NCI-H2081 treated with DMSO at 0.1 percent for 48 hours (cell line): ENCODE measurements at regions not wholly inside any gene's neighbourhood (a gene's known extent, or its start where the extent isn't known, plus 50 kb on each side); places are given as distances from the start of the nearest gene placed in this dataset.
"Not testable (repeated sequence)": the region's sequence is repeated elsewhere in the genome, so short reads cannot be mapped to it uniquely, and the experiment has no call there.

ENCODE experiments used
- DNase-seq: peaks from one replicate; lab custom pipeline; 2025; lab: John Stamatoyannopoulos, UW

DNA sequence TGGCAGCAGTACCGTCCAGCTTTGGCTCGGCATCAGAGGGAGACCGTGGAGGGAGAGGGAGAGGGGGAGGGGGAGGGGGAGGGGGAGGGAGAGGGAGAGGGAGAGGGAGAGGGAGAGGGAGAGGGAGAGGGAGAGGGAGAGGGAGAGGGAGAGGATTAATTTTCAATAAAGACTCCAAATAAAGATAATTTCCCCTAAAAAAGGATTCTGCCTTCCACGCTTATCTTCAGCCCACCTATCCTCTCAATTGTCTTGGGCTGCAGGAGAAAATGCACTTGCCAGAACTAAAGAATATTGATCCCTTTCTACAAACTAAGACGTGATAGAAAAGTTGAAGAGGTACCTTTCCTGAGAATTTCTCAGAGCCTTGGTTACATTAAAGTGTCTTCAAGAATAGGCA, 206.9 kb upstream of the CBLB start:
- DNase-seq: not testable (repeated sequence)

- no peak for DNase-seq
Measured at GRCh38 chr3:106078635-106079034, 209.8 kb upstream of the CBLB start.

- DNase-seq: no peak
Measured at GRCh38 chr3:106082616-106083015, 213.8 kb upstream of the CBLB start.

DNA sequence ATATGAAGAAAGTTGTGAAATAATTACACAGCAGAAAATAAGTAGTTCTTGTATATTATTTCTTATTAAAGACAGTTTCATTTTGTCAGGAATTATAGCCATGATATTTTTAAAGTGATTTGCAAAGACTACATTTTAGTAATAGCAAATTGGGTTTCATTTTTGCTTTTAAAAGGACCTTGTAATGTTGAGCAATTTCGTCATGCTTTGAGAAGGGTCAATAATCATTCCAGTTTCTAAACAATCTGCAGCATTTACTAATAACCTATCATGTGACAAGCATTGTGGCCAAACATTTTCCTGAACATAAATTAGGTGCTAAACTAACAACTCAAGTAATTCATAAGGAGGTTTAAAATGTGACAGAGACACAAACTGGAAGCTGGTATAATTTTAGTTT, 214.4 kb upstream of the CBLB start:
- DNase-seq: no peak

- no peak for DNase-seq
Measured at GRCh38 chr3:106083854-106084253, 215.0 kb upstream of the CBLB start.

- DNase-seq: no peak
Measured at GRCh38 chr3:106086038-106086437, 217.2 kb upstream of the CBLB start.

DNA sequence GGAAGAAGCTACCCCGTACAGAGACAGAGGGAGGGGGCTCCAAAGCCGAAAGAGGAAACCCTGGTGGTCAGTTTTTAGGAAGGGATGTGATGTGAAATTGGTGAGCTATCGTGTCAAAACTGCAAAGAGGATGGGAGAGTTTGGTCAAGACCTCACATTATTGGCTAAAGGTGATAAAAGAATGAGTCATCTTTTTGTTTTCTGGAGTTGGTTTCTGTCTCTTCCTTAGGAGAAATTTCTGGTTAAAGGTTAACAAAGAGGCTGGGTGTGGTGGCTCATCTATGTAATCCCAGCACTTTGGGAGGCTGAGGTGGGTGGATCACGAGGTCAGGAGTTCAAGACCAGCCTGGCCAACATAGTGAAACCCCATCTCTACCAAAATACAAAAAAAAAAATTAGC, 217.8 kb upstream of the CBLB start:
- no peak for DNase-seq

- no peak for DNase-seq
Measured at GRCh38 chr3:106088304-106088703, 219.5 kb upstream of the CBLB start.

DNA sequence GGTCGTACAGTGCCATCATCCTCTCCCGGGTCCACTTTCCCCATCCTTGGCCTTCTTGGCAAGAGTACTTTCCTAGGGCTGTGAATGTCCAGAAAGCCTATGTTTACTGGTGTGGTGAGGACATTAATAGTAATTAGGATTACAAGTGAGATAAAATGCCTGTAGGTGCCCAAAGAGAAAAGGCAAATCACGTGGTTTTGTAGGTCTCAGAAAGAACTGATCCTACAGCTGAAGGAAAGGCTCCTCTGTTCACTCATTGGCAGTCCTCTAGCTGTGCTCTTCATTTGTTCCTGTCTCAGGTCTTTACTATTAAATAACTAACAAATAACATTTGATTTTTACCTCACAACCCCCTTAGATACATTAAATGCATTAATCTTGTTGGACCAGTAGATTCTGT, 220.1 kb upstream of the CBLB start:
- DNase-seq: no peak

GRCh38 chr3:106089806-106090205, 221.0 kb upstream of the CBLB start:
- DNase-seq: no peak

DNA sequence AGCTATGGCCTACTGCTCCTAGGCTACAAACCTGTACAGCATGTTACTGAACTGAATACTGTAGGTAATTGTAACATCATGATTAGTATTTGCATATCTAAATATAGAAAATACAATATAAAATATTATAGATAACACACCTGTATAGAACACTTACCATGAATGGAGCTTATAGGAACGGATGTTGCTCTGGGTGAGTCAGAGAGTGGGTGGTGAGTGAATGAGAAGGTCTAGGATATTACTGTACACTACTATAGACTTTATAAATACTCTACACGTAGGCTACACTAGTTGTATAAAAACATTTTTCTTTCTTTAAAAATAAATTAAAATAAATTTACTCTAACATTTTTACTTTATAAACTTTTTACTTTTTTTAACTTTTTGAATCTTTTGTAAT, 224.0 kb upstream of the CBLB start:
- DNase-seq: no peak

DNA sequence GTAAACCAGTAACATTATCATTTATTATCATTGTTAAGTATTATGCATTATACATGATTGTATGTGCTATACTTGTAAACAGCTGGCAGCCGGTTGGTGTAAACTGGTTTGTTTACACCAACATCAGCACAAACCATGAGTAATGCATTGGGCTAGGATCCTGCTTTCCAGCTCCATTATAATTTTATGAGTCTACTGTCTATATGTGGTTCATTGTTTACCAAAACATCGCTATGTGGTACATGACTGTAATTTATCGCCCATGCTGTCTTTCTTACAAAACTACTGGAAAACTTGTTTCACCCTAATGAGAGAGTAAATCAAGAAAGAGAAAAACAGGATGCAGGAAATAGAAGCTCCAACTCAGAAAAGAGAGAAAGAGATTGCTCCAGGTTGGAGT, 224.8 kb upstream of the CBLB start:
- no peak for DNase-seq

DNA sequence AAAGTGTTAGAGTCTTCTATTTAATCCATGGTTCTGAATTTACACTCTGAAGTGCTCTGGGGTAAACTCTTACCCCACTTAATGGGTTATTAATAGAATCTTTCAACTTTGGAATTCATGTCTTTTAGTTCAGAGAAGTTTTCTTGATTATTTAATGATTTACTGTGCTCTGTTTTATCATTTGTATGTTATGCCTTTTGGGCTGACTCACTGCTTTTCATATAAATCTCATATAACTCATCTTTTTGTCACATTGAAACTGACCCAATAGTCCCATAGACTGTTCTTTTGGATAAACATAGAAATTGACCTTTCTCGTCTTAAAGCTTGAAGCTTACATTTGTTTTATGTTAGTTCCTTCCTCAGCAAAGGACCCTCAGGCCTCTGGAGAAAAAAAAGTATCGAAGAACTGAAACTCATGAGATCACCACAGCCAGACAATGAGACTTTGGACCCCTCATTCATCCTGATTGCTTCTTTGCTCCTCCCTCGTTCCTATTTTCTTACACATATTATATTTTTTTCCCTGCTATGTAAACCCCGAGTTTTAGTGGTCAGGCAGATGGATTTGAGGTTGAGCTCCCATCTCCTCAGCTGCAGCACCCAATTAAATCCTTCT, 229.1 kb upstream of the CBLB start:
- DNase-seq: no peak

DNA sequence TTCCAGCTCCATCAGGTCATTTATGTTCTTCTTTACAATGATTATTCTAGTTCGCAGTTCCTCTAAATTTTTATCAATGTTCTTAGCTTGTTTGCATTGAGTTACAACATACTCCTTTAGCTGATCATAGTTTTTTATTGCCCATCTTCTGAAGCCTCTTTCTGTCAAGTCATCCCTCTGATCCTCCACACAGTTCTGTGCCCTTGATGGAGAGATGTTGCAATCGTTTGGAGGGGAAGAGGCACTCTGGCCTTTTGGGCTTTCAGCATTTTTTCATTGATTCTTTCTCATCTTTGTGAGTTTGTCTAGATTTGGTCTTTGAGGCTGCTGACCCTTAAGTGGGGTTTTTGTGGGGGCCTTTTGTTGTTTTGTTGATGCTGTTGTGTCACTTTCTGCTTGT, 234.6 kb upstream of the CBLB start:
- no peak for DNase-seq

DNA sequence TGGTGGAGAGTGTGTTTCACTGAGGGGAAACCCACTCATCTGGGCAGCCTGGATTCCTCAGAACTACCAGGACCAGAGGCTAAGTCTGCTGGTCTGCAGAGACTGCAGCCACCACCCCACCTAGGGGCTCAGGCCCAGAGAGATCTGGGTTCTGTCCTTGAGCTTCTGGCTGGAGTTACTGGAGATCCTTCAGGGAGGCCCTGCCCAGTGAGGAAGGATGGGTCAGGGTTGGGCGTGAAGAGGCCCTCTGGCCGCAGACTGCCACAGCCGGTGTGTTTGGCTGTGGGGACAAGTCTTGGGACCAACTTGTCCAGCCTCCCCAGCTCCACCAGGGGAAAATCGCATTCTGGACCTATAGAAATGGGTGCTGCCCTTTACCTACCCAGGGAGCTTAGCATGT, 235.3 kb upstream of the CBLB start:
- no peak for DNase-seq

DNA sequence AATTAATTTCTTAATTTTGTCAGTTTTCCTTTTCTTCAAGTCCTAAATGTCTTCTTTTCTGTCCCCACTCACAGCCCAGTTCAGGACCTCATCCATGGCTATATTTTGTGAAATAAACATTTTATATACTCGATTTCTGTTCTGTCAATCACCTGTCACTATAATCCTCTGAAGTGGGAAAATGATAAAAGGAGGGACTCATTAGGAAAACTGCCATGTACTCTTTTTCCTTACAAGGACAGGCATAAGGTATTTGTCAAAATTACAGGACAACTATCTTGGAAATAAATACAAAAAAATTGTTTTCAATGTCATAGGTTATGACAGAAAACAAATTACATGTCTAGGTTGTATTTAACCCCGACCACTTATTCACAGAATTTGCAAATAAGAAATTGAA, 240.1 kb upstream of the CBLB start:
- no peak for DNase-seq

DNA sequence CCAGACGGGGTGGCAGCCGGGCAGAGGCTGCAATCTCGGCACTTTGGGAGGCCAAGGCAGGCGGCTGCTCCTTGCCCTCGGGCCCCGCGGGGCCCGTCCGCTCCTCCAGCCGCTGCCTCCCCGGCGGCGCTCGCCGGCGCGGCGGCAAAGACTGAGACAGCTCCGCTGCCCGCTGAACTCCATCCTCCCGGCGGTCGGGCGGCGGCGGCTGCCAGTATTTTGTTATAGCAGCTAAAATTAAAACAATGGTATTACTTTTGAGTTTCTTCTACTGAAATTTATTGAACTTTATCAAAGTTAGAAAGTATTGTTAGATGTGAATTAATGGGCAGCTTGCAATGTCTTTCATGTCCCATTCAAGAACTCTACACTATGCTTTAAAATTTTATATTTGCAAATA, 243.7 kb upstream of the CBLB start:
- DNase-seq: not testable (repeated sequence)

DNA sequence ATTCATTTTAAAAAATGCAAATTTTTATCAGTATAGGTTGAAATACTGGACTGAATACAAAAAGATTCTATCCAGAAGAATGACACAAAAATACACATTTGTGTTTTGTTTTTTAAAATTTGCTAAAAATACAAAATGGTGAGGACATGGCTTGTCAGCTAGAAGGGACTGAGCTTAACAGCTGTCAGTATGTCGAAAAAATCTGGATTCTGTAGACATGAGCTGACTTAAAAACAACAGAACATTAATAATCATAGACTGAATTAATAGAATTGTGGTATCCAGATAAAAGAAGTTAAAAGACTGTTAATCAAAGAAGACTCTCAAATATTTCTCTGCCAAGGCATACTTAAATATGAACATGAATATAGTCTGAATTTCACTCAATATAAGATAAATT, 244.9 kb upstream of the CBLB start:
- no peak for DNase-seq

DNA sequence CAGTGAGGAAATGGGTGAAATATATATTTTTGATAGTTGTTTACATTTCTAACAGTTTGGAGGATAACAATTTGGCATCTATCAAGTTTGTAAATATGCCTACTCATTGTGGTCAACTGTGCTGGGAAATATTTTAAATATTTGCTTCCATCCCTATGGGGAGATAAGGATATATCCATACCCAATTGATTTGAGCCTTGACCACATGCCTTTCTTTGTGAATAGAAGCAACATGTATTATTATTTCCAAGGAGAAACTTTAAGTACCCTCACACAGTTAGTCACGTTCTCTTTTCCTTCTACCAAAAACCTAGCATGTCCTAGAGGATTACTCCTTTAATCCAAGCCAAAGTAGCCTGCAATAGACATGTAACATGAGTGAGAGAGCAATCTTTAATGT, 245.4 kb upstream of the CBLB start:
- DNase-seq: no peak

DNA sequence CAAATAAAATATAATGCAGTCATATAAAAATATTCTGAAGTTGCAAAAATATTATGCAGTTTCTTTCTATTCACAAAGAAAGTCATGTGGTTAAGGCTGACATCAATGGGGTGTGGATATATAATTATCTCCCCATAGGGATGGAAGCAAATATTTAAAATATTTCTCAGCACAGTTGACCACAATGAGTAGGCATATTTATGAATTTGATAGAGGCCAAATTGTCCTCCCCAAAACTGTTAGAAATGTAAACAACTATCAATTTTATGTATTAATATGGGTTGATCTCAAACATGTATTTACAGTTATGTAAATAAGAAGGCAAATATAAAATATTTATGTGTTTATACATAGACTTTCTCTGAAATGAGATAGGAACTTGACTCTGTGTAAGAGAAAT, 246.0 kb upstream of the CBLB start:
- no peak for DNase-seq

DNA sequence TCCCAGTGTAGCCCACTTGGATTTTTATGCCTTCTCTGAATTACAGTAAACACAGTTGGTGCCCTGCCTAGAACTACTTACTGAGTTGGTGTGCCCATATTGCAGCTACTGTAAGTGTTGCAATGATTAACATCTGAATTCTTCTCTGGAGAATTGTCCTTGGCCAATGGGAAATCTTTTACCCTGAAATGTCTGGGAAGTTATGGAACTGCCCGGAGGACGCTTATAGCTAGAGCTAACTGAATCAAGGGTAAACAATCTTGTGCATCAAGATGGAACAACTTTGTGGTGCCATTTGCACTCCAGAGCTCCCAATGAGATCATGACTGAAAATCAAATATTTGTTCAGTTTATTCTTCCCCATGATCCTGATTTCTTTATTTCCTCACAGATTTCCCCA, 246.7 kb upstream of the CBLB start:
- no peak for DNase-seq

DNA sequence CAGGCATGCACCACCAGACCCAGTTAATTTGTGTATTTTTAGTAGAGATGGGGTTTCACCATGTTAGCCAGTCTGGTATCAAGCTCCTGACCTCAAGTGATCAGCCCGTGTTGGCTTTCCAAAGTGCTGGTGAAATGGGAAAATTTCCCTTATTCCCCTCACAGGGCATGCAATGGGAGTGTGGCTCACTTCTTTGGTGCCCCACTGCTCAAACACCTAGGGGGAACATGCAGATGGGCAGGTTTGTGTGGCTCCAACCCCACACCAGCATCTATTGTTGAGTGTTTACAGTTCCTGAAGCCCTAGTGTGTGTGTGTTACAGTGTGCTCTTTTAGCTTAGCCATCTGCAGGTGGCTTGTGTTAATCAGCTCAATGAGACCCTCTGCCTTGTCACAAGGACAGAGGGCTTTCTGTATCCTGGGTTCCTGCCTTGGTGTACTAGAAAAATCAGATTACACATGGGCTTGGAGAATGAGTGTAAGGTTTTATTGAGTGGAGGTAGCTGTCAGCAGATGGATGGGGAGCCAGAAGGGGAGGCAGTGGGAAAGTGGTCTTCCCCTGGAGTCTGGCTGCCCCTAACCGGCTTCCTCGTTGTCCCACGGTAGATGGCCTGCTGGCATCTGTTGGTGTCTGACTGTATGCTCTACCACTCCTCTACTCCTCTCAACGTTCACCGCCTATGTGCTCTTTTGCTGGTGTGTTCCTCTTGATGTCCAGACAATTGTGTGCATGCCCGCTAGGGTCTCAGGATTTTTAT, 248.1 kb upstream of the CBLB start:
- DNase-seq: no peak

GRCh38 chr3:106117490-106117858, 248.7 kb upstream of the CBLB start:
- no peak for DNase-seq

DNA sequence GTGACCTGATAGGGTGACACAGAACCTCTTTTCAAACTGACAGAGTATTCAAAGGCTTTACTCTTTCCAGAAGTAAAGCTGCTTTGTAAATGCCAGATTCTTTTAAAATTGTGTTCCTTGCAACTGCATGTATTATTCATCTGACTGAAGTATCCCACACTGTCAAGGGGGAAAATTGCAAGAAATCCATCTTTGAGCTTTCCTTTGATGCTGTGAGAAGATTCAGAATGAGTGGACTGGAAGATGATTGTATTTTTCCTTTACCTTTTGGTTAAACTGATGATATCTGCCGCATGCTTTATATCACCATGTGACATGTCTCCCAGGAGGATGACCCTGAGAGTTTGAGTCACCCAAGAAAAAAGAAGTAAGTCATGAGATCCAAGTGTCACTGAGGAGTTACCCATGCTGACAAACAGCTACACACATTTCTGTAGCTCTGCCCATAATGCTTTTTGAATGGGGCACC, 250.8 kb upstream of the CBLB start:
- DNase-seq: no peak
